SK-N-SH treated with all-trans-retinoic acid at 6 μM for 48 hours (cell line): ENCODE measurements at regions not wholly inside any gene's neighbourhood (a gene's known extent, or its start where the extent isn't known, plus 50 kb on each side); places are given as distances from the start of the nearest gene placed in this dataset.

ENCODE experiments used
- ESRRG ChIP-seq: fragments of 250-450 bp; sonication (Bioruptor Pico); IDR thresholded peaks from 2 replicates; pipeline ENCODE4 v1.6.1; 2021; ENCODE audit warnings: mild to moderate bottlenecking
- GLIS3 ChIP-seq: fragments of 250-450 bp; sonication (Bioruptor Pico); IDR thresholded peaks from 2 replicates; pipeline ENCODE4 v1.5.0; 2020; ENCODE audit warnings: mild to moderate bottlenecking, moderate library complexity
- PPARA ChIP-seq: fragments of 250-450 bp; sonication (Bioruptor Pico); IDR thresholded peaks from 2 replicates; pipeline ENCODE4 v1.5.0; 2020; ENCODE audit warnings: mild to moderate bottlenecking, borderline replicate concordance
- TOX ChIP-seq: fragments of 250-450 bp; sonication (Bioruptor Pico); IDR thresholded peaks from 2 replicates; pipeline ENCODE4 v1.8.0; 2021; ENCODE audit warnings: mild to moderate bottlenecking, moderate library complexity, borderline replicate concordance
- TF ChIP-seq, protein P1 (sequence below): fragments of 250-450 bp; sonication (Bioruptor Pico); IDR thresholded peaks from 2 replicates; pipeline ENCODE4 v1.8.0; 2020; ENCODE audit warnings: mild to moderate bottlenecking, moderate library complexity, borderline replicate concordance

DNA sequence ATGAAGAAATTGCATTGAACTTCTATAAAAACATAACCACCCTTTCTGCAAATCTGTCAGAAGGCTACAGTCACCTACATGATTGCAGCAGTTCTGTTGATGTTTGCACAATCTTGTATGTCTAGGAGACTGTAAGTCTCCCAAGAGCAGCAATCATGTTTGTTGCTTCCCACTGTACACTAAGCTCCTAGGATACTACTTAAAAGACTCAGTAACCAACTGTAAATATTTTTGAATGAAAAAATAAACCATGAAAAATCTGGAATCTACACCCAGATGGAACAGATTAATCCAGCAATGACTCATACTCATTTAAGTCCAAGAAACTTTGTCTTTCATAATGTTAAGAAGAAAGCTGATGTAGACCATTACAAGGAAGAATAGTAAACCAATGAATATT, 168.5 kb upstream of the ATXN1 start:
- TF ChIP-seq, protein P1, sequence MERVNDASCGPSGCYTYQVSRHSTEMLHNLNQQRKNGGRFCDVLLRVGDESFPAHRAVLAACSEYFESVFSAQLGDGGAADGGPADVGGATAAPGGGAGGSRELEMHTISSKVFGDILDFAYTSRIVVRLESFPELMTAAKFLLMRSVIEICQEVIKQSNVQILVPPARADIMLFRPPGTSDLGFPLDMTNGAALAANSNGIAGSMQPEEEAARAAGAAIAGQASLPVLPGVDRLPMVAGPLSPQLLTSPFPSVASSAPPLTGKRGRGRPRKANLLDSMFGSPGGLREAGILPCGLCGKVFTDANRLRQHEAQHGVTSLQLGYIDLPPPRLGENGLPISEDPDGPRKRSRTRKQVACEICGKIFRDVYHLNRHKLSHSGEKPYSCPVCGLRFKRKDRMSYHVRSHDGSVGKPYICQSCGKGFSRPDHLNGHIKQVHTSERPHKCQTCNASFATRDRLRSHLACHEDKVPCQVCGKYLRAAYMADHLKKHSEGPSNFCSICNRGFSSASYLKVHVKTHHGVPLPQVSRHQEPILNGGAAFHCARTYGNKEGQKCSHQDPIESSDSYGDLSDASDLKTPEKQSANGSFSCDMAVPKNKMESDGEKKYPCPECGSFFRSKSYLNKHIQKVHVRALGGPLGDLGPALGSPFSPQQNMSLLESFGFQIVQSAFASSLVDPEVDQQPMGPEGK (CRISPR knock-in tag): no peak
- no peak for TF ChIP-seq GLIS3
- no peak for TF ChIP-seq TOX (CRISPR knock-in tag)
- TF ChIP-seq ESRRG (CRISPR knock-in tag): no peak
- TF ChIP-seq PPARA: no peak
